K562 (cell line): ENCODE measurements at regions not wholly inside any gene's neighbourhood (a gene's known extent, or its start where the extent isn't known, plus 50 kb on each side); places are given as distances from the start of the nearest gene placed in this dataset.

Experiments
- ATAC-seq: fragments of 200-7000 bp; cut with Tn5 transposase; 3 replicates; pipeline ENCODE4 v1.9.1; 2020; ENCODE audit warnings: moderate library complexity
- BruUV-seq: library from RNA; stranded (reverse); fragments of 400-500 nt; replicated peaks from 2 replicates; lab custom pipeline; 2021; lab: Mats Ljungman, UMichigan
- CTCF ChIA-PET: fragments of 300-600 bp; formaldehyde crosslinking; extraction: SDS; loops from one replicate; lab custom pipeline; 2021; ENCODE audit warnings: low intra/inter-chr PET ratio; lab: Yijun Ruan, JAX
- POLR2A ChIA-PET: fragments of 300-600, 350-650 bp; sonication (Branson Sonifier 250); formaldehyde crosslinking; extraction: SDS; loops from one replicate; lab custom pipeline; 2021; ENCODE audit warnings: antibody characterized with exemption, inconsistent platforms; lab: Yijun Ruan, JAX
- DNase-seq, 4 experiments: peaks; one replicate each; pipeline versions ENCODE4 v3.0.0 to v3.0.0-alpha.2; 2011 to 2018; ENCODE audit warnings: low spot score in 3 of 4, mixed read lengths in 3 of 4; ENCODE audit errors: extremely low read depth in 1 of 4
- FAIRE-seq: peaks from 2 replicates; lab custom pipeline; 2011; peaks lifted over from hg19 to GRCh38; lab: Jason Lieb, UNC
- H2AFZ ChIP-seq: 2 replicates; pipeline ENCODE4 v1.6.0; 2011; ENCODE audit warnings: low read depth, low read length, control low read depth, inconsistent platforms
- H3K27ac ChIP-seq: fragments of 200-600 bp; 3 replicates; pipeline ENCODE4 v1.8.0; 2011; ENCODE audit warnings: low read depth, mild to moderate bottlenecking, control low read depth, inconsistent platforms, low read length, moderate library complexity, mixed read lengths; ENCODE audit errors: extremely low read depth
- H3K27me3 ChIP-seq, 2 experiments: fragments of 300-600 bp in 1 of 2; 2 replicates in 1 of 2; 3 replicates in 1 of 2; pipeline versions ENCODE4 v1.6.0 to v1.8.0; 2011; ENCODE audit warnings: inconsistent platforms in 2 of 2, low read length in 2 of 2, mild to moderate bottlenecking in 1 of 2, mixed read lengths in 1 of 2, moderate library complexity in 1 of 2; ENCODE audit not compliant: control insufficient read depth in 2 of 2, insufficient read depth in 2 of 2
- H3K36me3 ChIP-seq: fragments of 300-600 bp; 3 replicates; pipeline ENCODE4 v1.8.0; 2011; ENCODE audit warnings: mild to moderate bottlenecking, low read length, inconsistent platforms; ENCODE audit not compliant: control insufficient read depth, insufficient read depth
- H3K4me1 ChIP-seq, 2 experiments: fragments of 200-600 bp in 1 of 2; replicated peaks in 1 of 2; 2 replicates in 1 of 2; 3 replicates in 1 of 2; pipeline versions ENCODE4 v1.5.1 to v1.8.0; 2011; ENCODE audit warnings: inconsistent platforms in 2 of 2, low read length in 2 of 2, mild to moderate bottlenecking in 1 of 2, mixed read lengths in 1 of 2, moderate library complexity in 1 of 2; ENCODE audit not compliant: control insufficient read depth in 2 of 2, insufficient read depth in 2 of 2
- H3K4me2 ChIP-seq: 2 replicates; pipeline ENCODE4 v1.6.1; 2011; ENCODE audit warnings: low read length, control low read depth, inconsistent platforms, mixed read lengths; ENCODE audit not compliant: insufficient read depth
- H3K4me3 ChIP-seq: fragments of 200-600 bp; sonication (generic), shearing (Covaris generic); 2 replicates; pipeline ENCODE4 v1.5.1; 2016; ENCODE audit warnings: control low read depth, inconsistent platforms
- H3K79me2 ChIP-seq: fragments of 200-600 bp; 3 replicates; pipeline ENCODE4 v1.8.0; 2011; ENCODE audit warnings: low read length, inconsistent platforms; ENCODE audit not compliant: control insufficient read depth, insufficient read depth
- H3K9ac ChIP-seq, 2 experiments: 2 replicates each; pipeline versions ENCODE4 v1.6.0 to v1.6.1; 2011; ENCODE audit warnings: low read depth in 2 of 2, low read length in 2 of 2, control low read depth in 1 of 2, inconsistent platforms in 1 of 2, mild to moderate bottlenecking in 1 of 2, mixed read lengths in 1 of 2; ENCODE audit not compliant: insufficient read depth in 1 of 2
- H3K9me1 ChIP-seq: one replicate; pipeline ENCODE4 v1.6.0; 2011; ENCODE audit warnings: inconsistent platforms, mild to moderate bottlenecking, low read length, moderate library complexity; ENCODE audit not compliant: control insufficient read depth, insufficient read depth
- H3K9me3 ChIP-seq: replicated peaks from 2 replicates; pipeline ENCODE4 v1.5.1; 2011; ENCODE audit warnings: low read depth, low read length, inconsistent platforms; ENCODE audit not compliant: control insufficient read depth, insufficient read depth
- H4K20me1 ChIP-seq: replicated peaks from 2 replicates; pipeline ENCODE4 v1.6.1; 2011; ENCODE audit warnings: low read length, inconsistent platforms, mixed read lengths; ENCODE audit not compliant: control insufficient read depth, insufficient read depth
- CBX3 ChIP-seq, 2 experiments: IDR thresholded peaks; 1 replicate in 1 of 2; 2 replicates in 1 of 2; pipeline ENCODE4 v1.6.1; 2012; ENCODE audit warnings: inconsistent platforms in 2 of 2, low read length in 2 of 2, borderline replicate concordance in 1 of 2, control low read depth in 1 of 2
- MEIS2 ChIP-seq: fragments of 450-650 bp; IDR thresholded peaks from 2 replicates; pipeline ENCODE4 v1.6.1; 2014; ENCODE audit warnings: mild to moderate bottlenecking; ENCODE audit not compliant: partially characterized antibody
- PCBP2 ChIP-seq: fragments of 200-400 bp; formaldehyde crosslinking; IDR thresholded peaks from 2 replicates; pipeline ENCODE4 v1.6.1; 2018; ENCODE audit warnings: low read length, low read depth, mild to moderate bottlenecking, moderate library complexity; ENCODE audit not compliant: poor library complexity, severe bottlenecking
- ZNF444 ChIP-seq: fragments of 250-450 bp; sonication (Bioruptor Pico); IDR thresholded peaks from 2 replicates; pipeline ENCODE4 v1.4.0; 2020; ENCODE audit warnings: mild to moderate bottlenecking, moderate library complexity
- WGBS: fragments of 100-300 bp; shearing (Covaris generic); methylation state at CpG from one replicate; pipeline ENCODE4 v1.1.6; 2016; ENCODE audit warnings: low coverage, mixed read lengths; ENCODE audit not compliant: insufficient coverage; ENCODE audit errors: missing lambda C conversion rate; 5-methylcytosine and 5-hydroxymethylcytosine counted together
- in situ Hi-C: fragments of 300-500 bp; cut with MboI; formaldehyde crosslinking; loops from 4 replicates; pipeline ENCODE4 v1.15.0; 2018; ENCODE audit warnings: inconsistent platforms, mixed read lengths
- intact Hi-C: fragments of 100-400 bp; cut with micrococcal nuclease; formaldehyde crosslinking; loops from 2 replicates; pipeline ENCODE4 v1.14.2; 2022
- TF ChIP-seq, protein P1 (sequence below): sonication (generic); formaldehyde crosslinking; IDR thresholded peaks from 2 replicates; pipeline ENCODE4 v1.4.0; 2020; ENCODE audit warnings: mild to moderate bottlenecking, missing genetic modification reagents

DNA sequence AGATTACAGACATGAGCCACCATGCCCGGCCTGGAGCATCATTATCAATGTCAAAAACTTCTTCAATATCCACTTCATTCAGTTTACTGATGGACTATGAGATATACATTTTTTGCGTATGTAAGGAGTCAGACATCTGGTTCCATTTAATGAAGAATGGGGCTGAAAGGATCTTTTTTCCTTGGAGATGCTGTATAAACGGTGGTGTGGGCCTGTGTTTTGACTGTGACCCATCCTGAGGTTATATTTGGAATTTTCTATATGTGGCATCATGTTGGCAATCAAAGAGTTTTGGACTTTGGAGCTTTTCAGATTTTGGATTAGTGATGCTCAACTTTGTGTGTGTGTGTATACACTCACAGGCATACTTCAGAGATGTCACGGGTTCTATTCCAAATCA is 85.7 kb upstream of the FBXL17 start:
- FAIRE-seq = no peak
- H2AFZ ChIP-seq = no peak overlapping the region
- H3K79me2 ChIP-seq = no peaks in the 10 kb centered on the region
- no peak overlapping the region for H3K9ac ChIP-seq
- 1% methylated on average over 4 of the region's 4 CpGs for WGBS
- in situ Hi-C loops (no loop called here), intact Hi-C loops (no loop called here)
- ChIA-PET CTCF (no interaction called here), POLR2A (no interaction called here)
- no peak for DNase-seq
- no peaks in the 10 kb centered on the region for H3K9me3 ChIP-seq
- no peak overlapping the region for H3K4me2 ChIP-seq
- TF ChIP-seq MEIS2 (no peak), PCBP2 (no peak), CBX3 (IDR thresholded peaks at IDR 0.05; ENCODE audit: borderline replicate concordance in 1 of 2, low read length in 2 of 2) (no peak), ZNF444 (no peak)
- TF ChIP-seq, protein P1, sequence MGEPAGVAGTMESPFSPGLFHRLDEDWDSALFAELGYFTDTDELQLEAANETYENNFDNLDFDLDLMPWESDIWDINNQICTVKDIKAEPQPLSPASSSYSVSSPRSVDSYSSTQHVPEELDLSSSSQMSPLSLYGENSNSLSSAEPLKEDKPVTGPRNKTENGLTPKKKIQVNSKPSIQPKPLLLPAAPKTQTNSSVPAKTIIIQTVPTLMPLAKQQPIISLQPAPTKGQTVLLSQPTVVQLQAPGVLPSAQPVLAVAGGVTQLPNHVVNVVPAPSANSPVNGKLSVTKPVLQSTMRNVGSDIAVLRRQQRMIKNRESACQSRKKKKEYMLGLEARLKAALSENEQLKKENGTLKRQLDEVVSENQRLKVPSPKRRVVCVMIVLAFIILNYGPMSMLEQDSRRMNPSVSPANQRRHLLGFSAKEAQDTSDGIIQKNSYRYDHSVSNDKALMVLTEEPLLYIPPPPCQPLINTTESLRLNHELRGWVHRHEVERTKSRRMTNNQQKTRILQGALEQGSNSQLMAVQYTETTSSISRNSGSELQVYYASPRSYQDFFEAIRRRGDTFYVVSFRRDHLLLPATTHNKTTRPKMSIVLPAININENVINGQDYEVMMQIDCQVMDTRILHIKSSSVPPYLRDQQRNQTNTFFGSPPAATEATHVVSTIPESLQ = no peak
- H3K27me3 ChIP-seq = no peaks in the 10 kb centered on the region
- no peak for ATAC-seq
- H3K4me1 ChIP-seq = no peaks in the 10 kb centered on the region; a peak in 1 of 5 replicates
- no peak overlapping the region for H3K4me3 ChIP-seq
- no peaks in the 10 kb centered on the region for H3K9me1 ChIP-seq
- H3K36me3 ChIP-seq = no peaks in the 10 kb centered on the region
- BruUV-seq = no TSS peak
- no peaks in the 10 kb centered on the region for H4K20me1 ChIP-seq
- H3K27ac ChIP-seq = no peak overlapping the region
